Neural cell (in vitro differentiated cells): ENCODE measurements at regions not wholly inside any gene's neighbourhood (a gene's known extent, or its start where the extent isn't known, plus 50 kb on each side); places are given as distances from the start of the nearest gene placed in this dataset.

Source experiments
- H2AFZ ChIP-seq: fragments of 200-600, 300-800 bp; sonication (generic), shearing (Covaris generic); 2 replicates; pipeline ENCODE4 v1.6.0; 2014; ENCODE audit warnings: low read depth, mild to moderate bottlenecking, antibody characterized with exemption, low read length, moderate library complexity
- H3F3A ChIP-seq: fragments of 200-600 bp; shearing (Covaris generic); 2 replicates; pipeline ENCODE4 v1.6.1; 2016; ENCODE audit warnings: mild to moderate bottlenecking, moderate library complexity, mixed read lengths, antibody characterized with exemption, low read length; ENCODE audit not compliant: insufficient read depth, poor library complexity, severe bottlenecking
- H3K27ac ChIP-seq: fragments of 200-600, 300-800 bp; sonication (generic), shearing (Covaris generic); 2 replicates; pipeline ENCODE4 v1.5.1; 2014; ENCODE audit warnings: mild to moderate bottlenecking, low read length, moderate library complexity
- H3K27me3 ChIP-seq: fragments of 300-800, 200-600 bp; sonication (generic), shearing (Covaris generic); 2 replicates; pipeline ENCODE4 v1.6.0; 2014; ENCODE audit warnings: mild to moderate bottlenecking, low read depth, low read length, moderate library complexity; ENCODE audit not compliant: insufficient read depth
- H3K36me3 ChIP-seq: fragments of 300-800, 200-600 bp; sonication (generic), shearing (Covaris generic); 2 replicates; pipeline ENCODE4 v1.5.1; 2014; ENCODE audit warnings: mild to moderate bottlenecking, antibody characterized with exemption, low read length, moderate library complexity; ENCODE audit not compliant: insufficient read depth
- H3K4me2 ChIP-seq: fragments of 300-800, 200-600 bp; sonication (generic), shearing (Covaris generic); 2 replicates; pipeline ENCODE4 v1.6.0; 2014; ENCODE audit warnings: mild to moderate bottlenecking, low read length
- H3K4me3 ChIP-seq: fragments of 300-800, 200-600 bp; sonication (generic), shearing (Covaris generic); 2 replicates; pipeline ENCODE4 v1.5.1; 2014; ENCODE audit warnings: mild to moderate bottlenecking, low read length, moderate library complexity
- H3K79me2 ChIP-seq: fragments of 200-600 bp; shearing (Covaris generic); replicated peaks from 2 replicates; pipeline ENCODE4 v1.6.0; 2014; ENCODE audit warnings: mild to moderate bottlenecking, low read length, moderate library complexity; ENCODE audit not compliant: insufficient read depth
- H3K9ac ChIP-seq: fragments of 300-800, 200-600 bp; sonication (generic), shearing (Covaris generic); 2 replicates; pipeline ENCODE4 v1.6.1; 2016; ENCODE audit warnings: mild to moderate bottlenecking, low read length, mixed read lengths
- H3K9me2 ChIP-seq: fragments of 200-600 bp; shearing (Covaris generic); 2 replicates; pipeline ENCODE4 v1.6.1; 2016; ENCODE audit warnings: mild to moderate bottlenecking, low read length, mixed read lengths; ENCODE audit not compliant: insufficient read depth
- H3K9me3 ChIP-seq: fragments of 200-600, 300-800 bp; sonication (generic), shearing (Covaris generic); 2 replicates; pipeline ENCODE4 v1.6.1; 2016; ENCODE audit warnings: mild to moderate bottlenecking, mixed run types, low read length, moderate library complexity, mixed read lengths
- H4K20me1 ChIP-seq: fragments of 200-600 bp; shearing (Covaris generic); 2 replicates; pipeline ENCODE4 v1.6.1; 2016; ENCODE audit warnings: mild to moderate bottlenecking, mixed run types; ENCODE audit not compliant: insufficient read depth
- EP300 ChIP-seq: fragments of 450-650 bp; conservative IDR thresholded peaks from 2 replicates; pipeline ENCODE4 v1.6.1; 2014; ENCODE audit warnings: antibody characterized with exemption, mild to moderate bottlenecking, moderate library complexity; ENCODE audit not compliant: poor library complexity, severe bottlenecking
- EZH2 ChIP-seq: fragments of 200-600, 300-800 bp; shearing (Covaris generic), sonication (generic); IDR thresholded peaks from 2 replicates; pipeline ENCODE4 v1.6.1; 2014; ENCODE audit warnings: antibody characterized with exemption, low read length, borderline replicate concordance, mild to moderate bottlenecking; ENCODE audit not compliant: insufficient read depth, poor library complexity, severe bottlenecking
- MXI1 ChIP-seq: fragments of 450-650 bp; conservative IDR thresholded peaks from 2 replicates; pipeline ENCODE4 v1.6.1; 2014; ENCODE audit warnings: antibody characterized with exemption, mild to moderate bottlenecking; ENCODE audit not compliant: poor library complexity, severe bottlenecking
- POLR2AphosphoS5 ChIP-seq: IDR thresholded peaks from 2 replicates; pipeline ENCODE4 v1.6.1; 2012
- RAD21 ChIP-seq: fragments of 450-650 bp; conservative IDR thresholded peaks from 2 replicates; pipeline ENCODE4 v1.6.1; 2014; ENCODE audit warnings: antibody characterized with exemption, mild to moderate bottlenecking, moderate library complexity
- SMC3 ChIP-seq: fragments of 450-650 bp; conservative IDR thresholded peaks from 2 replicates; pipeline ENCODE4 v1.6.1; 2014; ENCODE audit warnings: antibody characterized with exemption, mild to moderate bottlenecking, moderate library complexity; ENCODE audit not compliant: poor library complexity
- TAF1 ChIP-seq: IDR thresholded peaks from 2 replicates; pipeline ENCODE4 v1.6.1; 2012; ENCODE audit warnings: low read depth
- TF ChIP-seq, protein P1 (sequence below): fragments of 450-650 bp; IDR thresholded peaks from 2 replicates; pipeline ENCODE4 v1.5.1; 2014; ENCODE audit warnings: antibody characterized with exemption, mild to moderate bottlenecking, moderate library complexity; ENCODE audit not compliant: poor library complexity, severe bottlenecking
- TF ChIP-seq, protein P2 (sequence below): IDR thresholded peaks from 2 replicates; pipeline ENCODE4 v1.6.1; 2012; ENCODE audit warnings: borderline replicate concordance

GRCh38 chr6:66940003-66940402, 1233.0 kb upstream of the EYS start:
- TF ChIP-seq, protein P1, sequence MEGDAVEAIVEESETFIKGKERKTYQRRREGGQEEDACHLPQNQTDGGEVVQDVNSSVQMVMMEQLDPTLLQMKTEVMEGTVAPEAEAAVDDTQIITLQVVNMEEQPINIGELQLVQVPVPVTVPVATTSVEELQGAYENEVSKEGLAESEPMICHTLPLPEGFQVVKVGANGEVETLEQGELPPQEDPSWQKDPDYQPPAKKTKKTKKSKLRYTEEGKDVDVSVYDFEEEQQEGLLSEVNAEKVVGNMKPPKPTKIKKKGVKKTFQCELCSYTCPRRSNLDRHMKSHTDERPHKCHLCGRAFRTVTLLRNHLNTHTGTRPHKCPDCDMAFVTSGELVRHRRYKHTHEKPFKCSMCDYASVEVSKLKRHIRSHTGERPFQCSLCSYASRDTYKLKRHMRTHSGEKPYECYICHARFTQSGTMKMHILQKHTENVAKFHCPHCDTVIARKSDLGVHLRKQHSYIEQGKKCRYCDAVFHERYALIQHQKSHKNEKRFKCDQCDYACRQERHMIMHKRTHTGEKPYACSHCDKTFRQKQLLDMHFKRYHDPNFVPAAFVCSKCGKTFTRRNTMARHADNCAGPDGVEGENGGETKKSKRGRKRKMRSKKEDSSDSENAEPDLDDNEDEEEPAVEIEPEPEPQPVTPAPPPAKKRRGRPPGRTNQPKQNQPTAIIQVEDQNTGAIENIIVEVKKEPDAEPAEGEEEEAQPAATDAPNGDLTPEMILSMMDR, result no peak
- TF ChIP-seq, protein P2, sequence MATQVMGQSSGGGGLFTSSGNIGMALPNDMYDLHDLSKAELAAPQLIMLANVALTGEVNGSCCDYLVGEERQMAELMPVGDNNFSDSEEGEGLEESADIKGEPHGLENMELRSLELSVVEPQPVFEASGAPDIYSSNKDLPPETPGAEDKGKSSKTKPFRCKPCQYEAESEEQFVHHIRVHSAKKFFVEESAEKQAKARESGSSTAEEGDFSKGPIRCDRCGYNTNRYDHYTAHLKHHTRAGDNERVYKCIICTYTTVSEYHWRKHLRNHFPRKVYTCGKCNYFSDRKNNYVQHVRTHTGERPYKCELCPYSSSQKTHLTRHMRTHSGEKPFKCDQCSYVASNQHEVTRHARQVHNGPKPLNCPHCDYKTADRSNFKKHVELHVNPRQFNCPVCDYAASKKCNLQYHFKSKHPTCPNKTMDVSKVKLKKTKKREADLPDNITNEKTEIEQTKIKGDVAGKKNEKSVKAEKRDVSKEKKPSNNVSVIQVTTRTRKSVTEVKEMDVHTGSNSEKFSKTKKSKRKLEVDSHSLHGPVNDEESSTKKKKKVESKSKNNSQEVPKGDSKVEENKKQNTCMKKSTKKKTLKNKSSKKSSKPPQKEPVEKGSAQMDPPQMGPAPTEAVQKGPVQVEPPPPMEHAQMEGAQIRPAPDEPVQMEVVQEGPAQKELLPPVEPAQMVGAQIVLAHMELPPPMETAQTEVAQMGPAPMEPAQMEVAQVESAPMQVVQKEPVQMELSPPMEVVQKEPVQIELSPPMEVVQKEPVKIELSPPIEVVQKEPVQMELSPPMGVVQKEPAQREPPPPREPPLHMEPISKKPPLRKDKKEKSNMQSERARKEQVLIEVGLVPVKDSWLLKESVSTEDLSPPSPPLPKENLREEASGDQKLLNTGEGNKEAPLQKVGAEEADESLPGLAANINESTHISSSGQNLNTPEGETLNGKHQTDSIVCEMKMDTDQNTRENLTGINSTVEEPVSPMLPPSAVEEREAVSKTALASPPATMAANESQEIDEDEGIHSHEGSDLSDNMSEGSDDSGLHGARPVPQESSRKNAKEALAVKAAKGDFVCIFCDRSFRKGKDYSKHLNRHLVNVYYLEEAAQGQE, result no peak
- TF ChIP-seq SMC3, result no peak
- TF ChIP-seq EZH2, result no peak
- TF ChIP-seq POLR2AphosphoS5, result no peak
- TF ChIP-seq RAD21, result no peak
- no peak for TF ChIP-seq MXI1
- TF ChIP-seq TAF1, result no peak
- no peak for TF ChIP-seq EP300
- no peak overlapping the region for H3K9ac ChIP-seq
- no peaks in the 10 kb centered on the region for H3K79me2 ChIP-seq
- H3K9me2 ChIP-seq, result no peaks in the 10 kb centered on the region
- H3K4me3 ChIP-seq, result no peak overlapping the region
- no peaks in the 10 kb centered on the region for H3K27me3 ChIP-seq
- H3K4me2 ChIP-seq, result no peak overlapping the region
- H3K36me3 ChIP-seq, result no peaks in the 10 kb centered on the region
- no peaks in the 10 kb centered on the region for H4K20me1 ChIP-seq
- H3F3A ChIP-seq, result no peaks in the 10 kb centered on the region
- H3K9me3 ChIP-seq, result no peaks in the 10 kb centered on the region
- H3K27ac ChIP-seq, result no peak overlapping the region
- no peak overlapping the region for H2AFZ ChIP-seq

DNA sequence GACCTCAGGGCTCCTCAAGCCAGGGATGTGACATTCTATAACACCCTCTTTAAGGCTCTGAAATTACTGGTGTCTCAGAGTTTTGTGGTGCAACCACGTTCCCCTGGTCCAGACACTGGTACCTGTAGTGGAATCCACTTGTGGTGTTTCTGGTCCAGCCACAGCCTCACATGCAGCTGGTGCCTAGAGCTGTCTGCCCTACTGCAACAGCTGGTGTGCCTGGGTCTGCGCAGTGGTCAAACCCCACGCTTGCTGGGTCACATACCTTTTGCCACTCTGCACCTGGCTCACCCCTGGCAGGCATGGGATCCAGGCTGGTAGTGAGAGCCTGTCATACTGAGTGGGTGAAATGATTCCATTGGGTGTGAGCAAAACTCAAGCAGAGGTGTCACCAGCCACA, 1230.2 kb upstream of the EYS start:
- Histone ChIP-seq H3K4me3 (no peak overlapping the region), H3F3A (no peaks in the 10 kb centered on the region), H3K36me3 (no peaks in the 10 kb centered on the region), H3K27ac (no peak overlapping the region), H3K9me2 (no peaks in the 10 kb centered on the region), H3K9ac (no peak overlapping the region), H3K79me2 (no peaks in the 10 kb centered on the region), H2AFZ (no peak overlapping the region), H3K9me3 (no peaks in the 10 kb centered on the region), H3K27me3 (no peaks in the 10 kb centered on the region), H3K4me2 (no peak overlapping the region), H4K20me1 (no peaks in the 10 kb centered on the region)
- no peak for TF ChIP-seq SMC3
- no peak for TF ChIP-seq EP300
- TF ChIP-seq POLR2AphosphoS5, result no peak
- no peak for TF ChIP-seq MXI1
- TF ChIP-seq EZH2, result no peak
- TF ChIP-seq, protein P1, result no peak
- TF ChIP-seq RAD21, result no peak
- TF ChIP-seq, protein P2, result no peak
- TF ChIP-seq TAF1, result no peak
